ENCODE measurements at regions not wholly inside any gene's neighbourhood (a gene's known extent, or its start where the extent isn't known, plus 50 kb on each side); places are given as distances from the start of the nearest gene placed in this dataset.
"Not testable (repeated sequence)": the region's sequence is repeated elsewhere in the genome, so short reads cannot be mapped to it uniquely, and the experiment has no call there.

DNA sequence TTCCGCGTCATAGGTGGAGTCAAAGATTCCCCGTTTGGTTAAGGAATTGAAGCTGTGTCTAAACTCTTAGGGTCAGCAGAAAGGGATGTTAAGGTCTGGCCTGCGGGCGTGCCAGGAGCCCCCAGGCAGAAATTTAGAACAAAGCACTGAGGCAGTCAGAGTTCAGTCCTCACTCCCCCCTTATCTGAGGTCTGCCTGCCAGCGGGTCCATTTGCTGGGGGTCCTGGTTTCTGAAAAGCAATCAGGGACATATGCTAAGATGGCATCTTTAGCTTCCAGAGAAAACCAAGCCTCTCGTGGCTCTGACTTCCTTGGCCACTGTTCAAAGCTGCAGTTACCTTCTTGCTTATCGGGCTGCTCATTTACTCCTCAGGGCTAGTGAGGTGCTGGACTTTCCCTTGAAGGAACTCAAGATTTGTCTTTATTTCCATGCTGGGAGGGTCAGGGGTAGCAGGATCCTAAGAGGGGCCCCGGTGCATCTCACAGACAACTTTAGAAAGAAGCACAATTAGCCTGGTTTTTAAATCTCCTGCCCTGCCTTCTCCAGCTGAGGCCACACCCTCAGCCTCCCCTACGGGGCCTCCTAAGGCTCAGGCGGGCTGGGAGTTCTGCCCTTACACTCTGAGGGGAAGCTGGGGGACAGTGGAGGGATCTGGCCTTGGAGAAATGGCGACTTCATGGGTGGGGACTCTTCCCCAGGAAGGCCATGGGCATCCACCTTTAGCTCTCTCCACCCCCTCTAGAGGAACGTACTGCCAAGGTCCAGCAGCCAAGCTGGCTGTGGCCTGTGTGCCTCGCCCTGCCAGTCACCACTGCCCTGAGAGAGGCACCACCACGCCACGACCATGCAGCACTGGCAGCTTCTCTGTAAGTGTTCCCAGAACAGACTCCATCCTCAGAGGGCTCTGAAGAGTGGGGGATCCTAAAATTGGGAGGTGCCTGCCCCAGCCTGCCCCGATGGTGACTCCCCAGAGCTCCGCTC is 121.1 kb upstream of the MTLN start:
- ATAC-seq, result not testable (repeated sequence)

- ATAC-seq, result not testable (repeated sequence)
These were observed 119.3 kb upstream of the MTLN start for GRCh38 chr2:110331625-110332024.

DNA sequence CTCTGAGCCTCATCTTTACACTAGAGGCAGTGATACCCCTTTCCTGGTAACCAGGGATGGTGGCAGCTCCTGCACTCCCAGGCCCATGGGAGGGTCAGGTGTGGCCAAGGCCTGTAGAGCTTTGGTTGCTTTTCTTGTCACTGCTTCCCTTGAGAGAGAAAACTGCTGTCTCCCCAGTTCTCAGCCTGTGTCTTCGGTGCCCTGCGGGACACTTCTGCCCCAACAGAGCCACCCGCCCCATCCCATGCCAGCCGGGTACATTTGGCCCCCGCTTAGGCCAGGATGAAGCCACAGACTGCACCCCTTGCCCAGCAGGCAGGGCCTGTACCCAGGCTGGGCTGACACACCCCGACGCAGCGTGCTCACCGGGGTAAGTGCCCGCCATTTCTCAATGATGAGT is 117.4 kb upstream of the MTLN start:
- ATAC-seq, result not testable (repeated sequence)

GRCh38 chr2:110329158-110329557 is 116.8 kb upstream of the MTLN start:
- not testable (repeated sequence) for ATAC-seq

DNA sequence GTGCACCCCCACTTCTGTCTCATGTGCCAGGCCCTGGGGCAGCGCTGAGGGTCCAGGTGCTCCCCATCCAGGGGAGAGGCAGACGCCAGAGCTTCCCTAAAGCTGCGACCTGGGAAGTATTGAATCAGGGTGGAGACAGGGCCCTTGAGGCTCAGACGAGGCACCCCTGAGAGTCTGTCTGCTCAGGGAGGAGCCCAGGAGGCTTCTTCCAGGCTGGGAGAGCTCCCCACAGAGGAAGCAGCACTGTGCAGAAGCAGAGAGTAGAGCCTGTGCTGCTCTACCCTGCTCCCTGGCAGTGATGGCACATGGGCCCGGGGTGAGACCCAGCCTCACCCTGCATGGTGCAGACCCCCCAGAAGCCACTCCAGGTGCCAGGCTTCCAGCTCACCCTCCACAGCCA is 116.3 kb upstream of the MTLN start:
- not testable (repeated sequence) for ATAC-seq

DNA sequence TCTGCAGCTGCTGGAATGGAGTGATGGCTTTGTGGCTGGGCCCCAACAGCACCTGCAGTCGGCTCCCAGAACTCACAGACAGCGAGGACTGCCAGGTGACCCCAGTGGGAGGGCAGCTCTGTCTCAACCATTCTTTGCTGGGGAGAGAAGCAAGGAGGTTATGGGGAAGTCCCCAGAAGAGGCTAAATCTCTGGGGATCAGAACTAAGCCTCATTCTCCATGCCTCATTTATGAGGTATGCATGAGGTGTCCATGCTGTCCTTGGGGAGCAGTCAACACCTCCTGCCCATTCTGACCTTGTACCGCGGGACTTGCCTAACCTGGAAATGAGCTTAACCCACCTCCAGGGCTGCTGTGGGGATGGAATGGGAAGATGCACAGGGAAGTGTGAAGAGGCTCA is 111.5 kb upstream of the MTLN start:
- ATAC-seq, result not testable (repeated sequence)

GRCh38 chr2:110322535-110322934 is 110.2 kb upstream of the MTLN start:
- ATAC-seq, result not testable (repeated sequence)

GRCh38 chr2:110320834-110321563 is 108.7 kb upstream of the MTLN start:
- ATAC-seq, result not testable (repeated sequence)

GRCh38 chr2:110318898-110319297 is 106.6 kb upstream of the MTLN start:
- ATAC-seq, result not testable (repeated sequence)

DNA sequence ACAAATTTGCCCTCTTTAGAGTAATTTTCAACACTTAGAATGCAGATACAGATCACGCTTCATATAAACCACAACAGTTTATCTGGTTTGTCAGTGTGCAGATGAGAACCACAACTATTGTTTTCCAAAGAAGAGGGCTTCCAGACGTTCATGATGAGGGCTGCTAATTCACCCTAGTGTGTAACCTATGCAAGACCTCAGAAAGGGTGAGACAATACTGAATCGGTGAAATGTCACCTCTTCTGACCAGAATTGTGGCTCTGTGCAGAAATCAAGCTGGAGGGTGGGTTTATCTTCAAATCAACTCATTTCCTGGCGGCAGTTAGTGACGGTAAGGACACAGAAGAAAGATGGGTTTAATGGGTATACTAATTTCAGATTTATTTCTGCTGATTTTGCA is 105.0 kb upstream of the MTLN start:
- not testable (repeated sequence) for ATAC-seq

DNA sequence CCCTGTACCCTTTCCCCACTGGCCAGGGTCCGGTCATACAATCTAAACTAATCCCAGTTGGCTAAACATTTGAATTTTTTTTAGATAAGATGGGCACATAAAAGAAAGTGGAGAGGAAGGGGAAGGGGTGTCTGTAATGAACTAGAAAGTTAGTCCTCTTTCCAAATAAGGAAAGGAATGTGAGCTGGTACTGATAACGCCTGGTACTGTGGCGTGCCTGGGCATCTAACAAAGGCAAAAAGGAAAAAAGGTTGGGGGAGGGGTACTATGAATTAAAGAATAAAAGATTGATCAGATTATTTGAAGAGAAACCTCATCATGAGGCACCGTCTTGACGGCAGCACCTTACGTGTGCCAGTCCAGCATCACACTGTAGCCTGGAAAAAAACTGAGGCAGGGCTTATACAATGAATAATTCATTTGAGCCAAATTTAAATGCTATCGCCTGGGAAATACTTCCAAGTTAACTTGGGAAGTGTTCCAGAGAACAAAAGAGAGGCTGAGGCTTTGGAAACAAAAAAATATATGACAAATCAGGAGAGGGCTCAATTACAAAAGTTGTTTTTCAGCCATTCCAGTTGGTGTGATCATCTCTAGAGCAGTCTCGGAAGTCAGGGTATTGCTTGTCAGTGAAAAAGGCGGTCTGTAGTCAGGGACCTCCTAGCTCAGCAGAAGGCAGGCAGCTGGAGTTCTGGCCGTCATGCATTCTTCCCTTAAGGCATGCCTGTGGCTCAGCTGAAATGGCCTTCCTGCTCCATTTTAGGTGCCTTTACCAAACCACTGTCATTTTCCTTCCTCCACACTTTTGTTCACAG is 103.9 kb upstream of the MTLN start:
- not testable (repeated sequence) for ATAC-seq

DNA sequence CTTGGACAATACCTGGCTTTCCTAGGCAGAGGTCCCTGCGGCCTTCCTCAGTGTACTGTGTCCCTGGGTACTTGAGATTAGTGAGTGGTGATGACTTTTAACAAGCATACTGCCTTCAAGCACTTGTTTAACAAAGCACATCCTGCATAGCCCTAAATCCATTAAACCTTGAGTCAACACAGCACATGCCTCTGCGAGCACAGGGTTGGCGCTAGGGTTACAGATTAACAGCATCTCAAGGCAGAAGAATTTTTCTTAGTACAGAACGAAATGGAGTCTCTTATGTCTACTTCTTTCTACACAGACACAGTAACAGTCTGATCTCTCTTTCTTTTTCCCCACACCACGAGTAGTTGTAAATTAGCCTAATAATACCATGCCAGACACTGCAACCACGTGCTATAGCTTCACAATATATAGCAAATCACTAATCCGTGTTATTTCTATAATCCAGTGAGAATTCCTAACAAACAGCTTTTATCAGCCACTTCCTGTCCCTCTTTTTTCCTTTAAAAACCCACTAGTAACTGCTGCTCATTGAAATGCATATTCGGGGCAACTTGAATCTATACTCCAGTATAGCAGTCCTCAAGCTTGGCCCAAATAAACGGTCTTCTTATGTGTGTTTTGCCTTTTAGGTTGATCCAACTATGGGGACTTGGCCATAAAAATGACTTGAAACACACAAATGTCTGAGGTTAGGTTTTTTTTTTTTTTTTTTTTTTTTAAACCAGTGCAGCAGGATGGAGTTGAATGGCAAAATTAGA is 102.9 kb upstream of the MTLN start:
- not testable (repeated sequence) for ATAC-seq

DNA sequence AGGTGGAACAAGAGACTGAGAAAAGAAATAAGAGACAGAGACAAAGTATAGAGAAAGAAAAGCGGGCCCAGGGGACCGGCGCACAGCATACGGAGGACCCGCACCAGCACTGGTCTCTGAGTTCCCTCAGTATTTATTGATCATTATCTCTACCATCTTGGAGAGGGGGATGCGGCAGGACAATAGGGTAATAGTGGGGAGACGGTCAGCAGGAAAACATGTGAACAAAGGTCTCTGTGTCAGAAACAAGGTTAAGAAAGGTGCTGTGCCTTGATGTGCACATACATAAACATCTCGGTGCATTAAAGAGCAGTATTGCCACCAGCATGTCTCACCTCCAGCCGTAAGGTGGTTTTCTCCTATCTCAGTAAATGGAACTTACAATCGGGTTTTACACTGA is 102.1 kb upstream of the MTLN start:
- ATAC-seq, result not testable (repeated sequence)

DNA sequence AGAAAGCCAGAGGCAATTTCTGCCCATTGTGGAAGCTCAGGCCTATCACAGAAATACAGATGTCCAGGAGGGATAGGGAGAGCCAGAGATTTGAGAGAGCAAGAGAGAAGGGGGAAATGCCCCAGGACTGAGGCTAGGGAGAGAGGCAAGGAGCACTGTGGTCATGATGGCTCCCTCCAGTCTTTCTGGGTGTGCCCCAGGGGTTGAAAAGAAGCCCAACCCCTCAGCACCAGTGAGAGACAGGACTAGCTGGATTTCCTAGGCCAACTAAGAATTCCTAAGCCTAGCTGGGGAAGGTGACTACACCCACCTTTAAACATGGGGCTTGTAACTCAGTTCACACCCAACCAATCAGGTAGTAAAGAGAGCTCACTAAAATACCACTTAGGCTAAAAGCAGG is 100.7 kb upstream of the MTLN start:
- not testable (repeated sequence) for ATAC-seq

DNA sequence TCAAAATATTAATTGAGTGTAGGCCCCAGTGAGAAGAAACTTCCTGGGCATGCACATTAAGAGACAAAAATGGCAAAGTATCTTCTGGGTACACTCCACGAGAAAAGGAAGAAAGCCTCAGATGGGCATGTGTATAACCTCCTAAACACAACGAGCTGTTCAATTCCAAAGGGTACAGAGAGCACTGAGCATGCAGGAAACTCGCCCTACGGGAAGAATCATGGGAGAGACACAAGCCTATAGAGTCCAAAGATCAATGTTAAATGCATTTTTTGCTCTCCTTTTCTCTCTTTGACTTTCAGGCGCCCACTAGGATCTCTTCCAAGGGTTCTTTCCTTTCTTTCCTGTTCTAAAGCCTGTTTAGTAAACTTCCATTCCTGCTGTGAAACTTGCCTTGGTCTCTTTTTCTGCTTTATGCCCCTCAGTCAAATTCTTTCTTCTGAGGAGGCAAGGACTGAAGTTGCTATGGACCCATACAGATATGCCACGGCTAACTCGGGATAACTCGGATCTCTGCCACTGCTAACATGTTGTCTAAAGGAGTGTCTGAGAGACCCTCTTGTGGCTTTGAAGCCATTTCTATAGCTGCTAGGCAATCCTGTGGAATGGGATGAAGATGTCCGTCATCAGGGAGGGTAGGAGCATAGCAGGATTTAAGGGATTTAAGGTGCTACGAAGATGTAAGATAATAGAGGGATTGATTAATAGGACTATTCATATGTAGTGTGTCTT is 99.5 kb upstream of the MTLN start:
- ATAC-seq, result not testable (repeated sequence)

GRCh38 chr2:110310988-110311475 is 98.7 kb upstream of the MTLN start:
- ATAC-seq, result 0 out of 3 replicates have a peak, but pooled peaks have one; percentile 18

DNA sequence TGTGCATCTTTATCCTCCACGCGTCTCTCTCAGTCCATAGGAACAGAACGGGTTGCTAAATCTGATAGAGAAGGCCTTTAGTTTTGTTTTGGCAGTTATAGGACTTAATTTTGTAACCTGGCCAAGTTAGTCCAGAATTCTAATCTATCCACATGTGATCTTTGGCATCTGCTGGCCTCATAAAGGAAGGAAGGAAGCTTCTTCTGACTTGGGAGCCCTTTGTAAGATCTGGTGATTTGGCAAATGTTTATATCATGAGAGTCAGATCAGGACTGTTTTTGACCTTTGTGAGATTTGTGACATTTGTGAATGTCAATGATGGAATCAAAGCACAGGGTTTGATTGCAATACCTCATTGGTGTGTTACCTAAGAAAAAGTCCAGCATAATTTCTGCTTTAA is 96.4 kb upstream of the MTLN start:
- ATAC-seq, result not testable (repeated sequence)

- ATAC-seq, result not testable (repeated sequence)
These were observed 80.5 kb upstream of the MTLN start for GRCh38 chr2:110292807-110293206.

DNA sequence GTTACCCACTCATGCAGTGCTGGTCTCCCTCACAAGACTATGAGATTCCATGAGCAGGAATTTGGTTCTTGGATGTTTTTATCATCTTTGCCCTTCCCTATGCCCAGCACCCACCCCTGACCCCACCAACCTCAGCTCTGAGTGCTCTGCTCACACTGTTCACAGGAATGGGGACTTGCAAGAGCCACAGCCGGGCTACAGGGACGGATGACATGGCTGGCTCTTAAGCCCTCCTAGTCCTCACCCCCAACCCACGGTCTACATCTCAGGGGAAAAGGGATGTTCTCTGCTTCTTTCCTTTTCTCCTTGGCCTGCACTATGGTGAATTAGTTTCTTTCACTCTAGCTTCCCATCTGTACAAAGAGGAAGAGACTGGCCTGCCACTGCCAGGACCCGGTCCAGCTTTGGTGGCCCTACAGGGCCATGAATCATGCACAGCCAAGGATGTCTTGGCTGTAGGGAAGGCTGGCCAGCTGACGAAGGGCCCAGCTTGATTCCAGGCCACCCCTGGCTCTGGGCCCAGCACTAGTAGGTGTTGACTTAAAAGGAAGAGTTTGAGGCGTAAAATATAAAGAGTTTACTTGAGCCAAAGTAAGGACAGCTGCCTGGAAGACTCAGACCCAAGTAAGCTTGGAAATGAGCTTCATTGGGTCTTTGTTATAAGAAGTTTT is 79.7 kb upstream of the MTLN start:
- ATAC-seq, result not testable (repeated sequence)

DNA sequence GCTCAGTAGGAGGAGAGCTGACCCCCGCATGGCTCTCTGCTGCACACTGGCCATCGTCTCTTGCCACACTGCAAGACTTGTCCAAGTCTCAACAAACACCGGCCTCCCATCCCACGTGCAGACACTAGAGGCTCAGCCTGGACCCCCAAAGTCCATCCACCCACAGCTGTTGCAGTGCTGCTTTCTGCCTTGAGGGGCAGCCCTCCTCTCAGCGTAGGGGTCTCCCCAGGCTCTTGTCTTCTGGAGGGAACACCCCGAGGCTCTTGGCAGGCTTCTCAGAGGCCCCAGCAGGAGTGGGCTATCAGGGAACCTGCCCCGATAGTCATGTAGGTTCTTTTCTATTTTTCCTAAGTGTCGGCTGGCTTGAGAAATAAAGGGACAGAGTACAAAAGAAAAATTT is 75.5 kb upstream of the MTLN start:
- not testable (repeated sequence) for ATAC-seq
